Activated naive CD8-positive, alpha-beta T cell treated with anti-CD3 and anti-CD28 coated beads, Interleukin-2, amount 50 U/mL, for 24 hours (primary cell): ENCODE measurements at regions not wholly inside any gene's neighbourhood (a gene's known extent, or its start where the extent isn't known, plus 50 kb on each side); places are given as distances from the start of the nearest gene placed in this dataset.
"Not testable (repeated sequence)": the region's sequence is repeated elsewhere in the genome, so short reads cannot be mapped to it uniquely, and the experiment has no call there.

ENCODE experiments used
- ATAC-seq: fragments of 150-1000 bp; cut with Tn5 transposase; one replicate; pipeline ENCODE4 v1.10.0; 2021
- DNase-seq: peaks from one replicate; pipeline ENCODE4 v3.0.0; 2021
- H3K27ac Mint-ChIP-seq: one replicate; pipeline ENCODE4 v1.8.0; 2021; ENCODE audit warnings: mild to moderate bottlenecking, mixed read lengths
- H3K27me3 Mint-ChIP-seq: one replicate; pipeline ENCODE4 v1.8.0; 2021; ENCODE audit warnings: mixed read lengths
- H3K36me3 Mint-ChIP-seq: one replicate; pipeline ENCODE4 v1.8.0; 2021; ENCODE audit warnings: low read depth, mixed read lengths
- H3K4me1 Mint-ChIP-seq: one replicate; pipeline ENCODE4 v1.8.0; 2021; ENCODE audit warnings: mixed read lengths
- H3K4me3 Mint-ChIP-seq: one replicate; pipeline ENCODE4 v1.8.0; 2021; ENCODE audit warnings: mild to moderate bottlenecking, moderate library complexity, mixed read lengths
- H3K9me3 Mint-ChIP-seq: one replicate; pipeline ENCODE4 v1.8.0; 2021; ENCODE audit warnings: mixed read lengths

DNA sequence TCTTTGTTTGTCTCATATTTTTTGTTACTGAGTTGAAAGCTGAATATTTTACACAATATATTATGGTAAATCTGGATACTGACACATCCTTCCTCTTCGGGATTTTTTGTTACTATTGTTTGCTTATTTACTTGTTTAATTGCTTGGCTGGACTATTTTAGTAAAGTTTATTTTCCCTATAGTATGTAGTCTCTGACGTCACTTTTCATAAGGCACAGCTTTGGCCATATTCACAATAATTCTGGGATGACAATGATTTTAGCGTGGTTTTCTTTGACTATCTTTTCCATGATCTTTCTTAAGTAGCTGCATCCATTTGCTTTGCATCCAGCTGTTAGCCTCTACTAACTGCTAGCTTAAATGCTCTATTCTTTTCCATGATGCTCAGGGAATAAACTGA lies 552.4 kb downstream of the VGLL3 start:
- no peaks in the 10 kb centered on the region for H3K36me3 Mint-ChIP-seq
- H3K27ac Mint-ChIP-seq, result no peak overlapping the region
- no peak overlapping the region for H3K4me3 Mint-ChIP-seq
- no peak for DNase-seq
- H3K4me1 Mint-ChIP-seq, result no peaks in the 10 kb centered on the region
- H3K27me3 Mint-ChIP-seq, result no peaks in the 10 kb centered on the region
- no peaks in the 10 kb centered on the region for H3K9me3 Mint-ChIP-seq
- no peak for ATAC-seq

- no peak for ATAC-seq
- Mint-ChIP-seq H3K4me1 (no peaks in the 10 kb centered on the region), H3K27ac (no peak overlapping the region), H3K36me3 (no peaks in the 10 kb centered on the region), H3K9me3 (peaks cover 10% of the 10 kb centered on the region), H3K4me3 (no peak overlapping the region), H3K27me3 (no peaks in the 10 kb centered on the region)
- no peak for DNase-seq
These were observed 563.6 kb downstream of the VGLL3 start for GRCh38 chr3:86427343-86427742.

- ATAC-seq, result no peak
- H3K36me3 Mint-ChIP-seq, result no peaks in the 10 kb centered on the region
These were observed 569.8 kb downstream of the VGLL3 start for GRCh38 chr3:86420990-86421739.

GRCh38 chr3:86418861-86419260 lies 572.1 kb downstream of the VGLL3 start:
- Mint-ChIP-seq H3K9me3 (peaks cover 3% of the 10 kb centered on the region), H3K27me3 (no peaks in the 10 kb centered on the region), H3K4me3 (no peak overlapping the region), H3K4me1 (no peaks in the 10 kb centered on the region), H3K27ac (no peak overlapping the region), H3K36me3 (no peaks in the 10 kb centered on the region)
- ATAC-seq (no peak), DNase-seq (no peak)

More at GRCh38 chr3:86420990-86421739, 569.8 kb downstream of the VGLL3 start:
- peaks cover 10% of the 10 kb centered on the region for H3K9me3 Mint-ChIP-seq
- no peak for DNase-seq
- H3K4me1 Mint-ChIP-seq, result no peaks in the 10 kb centered on the region
- H3K27ac Mint-ChIP-seq, result no peak overlapping the region
- H3K4me3 Mint-ChIP-seq, result no peak overlapping the region
- no peaks in the 10 kb centered on the region for H3K27me3 Mint-ChIP-seq

GRCh38 chr3:86416334-86416733 lies 574.6 kb downstream of the VGLL3 start:
- Mint-ChIP-seq H3K9me3 (no peaks in the 10 kb centered on the region), H3K4me1 (no peaks in the 10 kb centered on the region), H3K36me3 (no peaks in the 10 kb centered on the region), H3K27ac (no peak overlapping the region), H3K4me3 (no peak overlapping the region), H3K27me3 (no peaks in the 10 kb centered on the region)
- ATAC-seq, result no peak
- DNase-seq, result no peak

DNA sequence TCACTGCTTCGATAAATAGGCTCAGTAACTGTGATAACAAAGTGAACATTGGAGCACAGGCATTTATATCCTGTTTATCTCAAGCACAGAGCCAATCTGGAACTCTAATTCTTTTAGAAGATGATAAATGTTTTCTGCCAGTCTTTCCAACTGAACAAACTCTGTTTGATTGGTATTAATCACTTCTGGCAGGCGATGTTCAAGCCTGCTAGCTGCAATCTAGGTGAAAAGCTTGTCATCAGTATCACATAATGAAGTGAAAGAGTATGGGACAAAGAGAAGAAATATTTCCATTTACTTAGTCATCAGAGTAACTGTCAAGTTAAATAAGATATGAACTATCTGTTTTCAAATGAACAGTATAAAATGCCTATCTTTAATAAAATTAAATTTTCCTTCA lies 577.3 kb downstream of the VGLL3 start:
- Mint-ChIP-seq H3K4me3 (no peak overlapping the region), H3K36me3 (no peaks in the 10 kb centered on the region), H3K27ac (no peak overlapping the region)

GRCh38 chr3:86410587-86410986 lies 580.4 kb downstream of the VGLL3 start:
- Mint-ChIP-seq H3K36me3 (no peaks in the 10 kb centered on the region), H3K9me3 (peaks cover 7% of the 10 kb centered on the region), H3K27ac (no peak overlapping the region), H3K4me3 (no peak overlapping the region), H3K27me3 (no peaks in the 10 kb centered on the region), H3K4me1 (no peaks in the 10 kb centered on the region)
- ATAC-seq, result no peak
- DNase-seq, result no peak

More for the DNA sequence above, 577.3 kb downstream of the VGLL3 start:
- H3K27me3 Mint-ChIP-seq, result no peaks in the 10 kb centered on the region
- ATAC-seq (no peak), DNase-seq (no peak)
- H3K4me1 Mint-ChIP-seq, result no peaks in the 10 kb centered on the region
- H3K9me3 Mint-ChIP-seq, result peaks cover 7% of the 10 kb centered on the region

- H3K4me1 Mint-ChIP-seq, ATAC-seq, H3K27me3 Mint-ChIP-seq, DNase-seq, H3K4me3 Mint-ChIP-seq, H3K27ac Mint-ChIP-seq, H3K36me3 Mint-ChIP-seq: not testable (repeated sequence)
- H3K9me3 Mint-ChIP-seq, result peaks cover 10% of the 10 kb centered on the region
These were observed 601.2 kb downstream of the VGLL3 start for GRCh38 chr3:86389759-86390158.

DNA sequence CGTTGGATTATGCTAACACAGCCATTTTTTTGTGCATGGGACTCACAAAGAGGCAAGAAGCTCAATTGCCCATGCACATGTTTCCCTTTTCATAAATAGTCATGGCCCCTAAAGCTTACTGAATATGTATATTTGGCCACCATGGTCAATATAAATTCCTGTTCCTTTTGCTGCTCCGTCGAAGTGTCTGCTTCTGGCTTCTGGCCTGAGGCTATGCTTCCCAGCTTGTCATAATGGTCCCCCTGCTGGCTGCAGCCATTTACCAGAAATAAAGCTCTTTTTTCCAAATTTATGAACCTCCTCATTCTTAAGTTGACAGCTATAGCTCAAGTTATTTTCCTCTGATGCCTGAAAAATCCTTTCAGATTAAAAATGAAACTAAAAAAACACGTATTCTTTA lies 602.1 kb downstream of the VGLL3 start:
- Mint-ChIP-seq H3K36me3 (no peaks in the 10 kb centered on the region), H3K4me1 (no peaks in the 10 kb centered on the region), H3K9me3 (peaks cover 11% of the 10 kb centered on the region), H3K27ac (no peak overlapping the region), H3K27me3 (no peaks in the 10 kb centered on the region), H3K4me3 (no peak overlapping the region)
- DNase-seq (no peak), ATAC-seq (no peak)

DNA sequence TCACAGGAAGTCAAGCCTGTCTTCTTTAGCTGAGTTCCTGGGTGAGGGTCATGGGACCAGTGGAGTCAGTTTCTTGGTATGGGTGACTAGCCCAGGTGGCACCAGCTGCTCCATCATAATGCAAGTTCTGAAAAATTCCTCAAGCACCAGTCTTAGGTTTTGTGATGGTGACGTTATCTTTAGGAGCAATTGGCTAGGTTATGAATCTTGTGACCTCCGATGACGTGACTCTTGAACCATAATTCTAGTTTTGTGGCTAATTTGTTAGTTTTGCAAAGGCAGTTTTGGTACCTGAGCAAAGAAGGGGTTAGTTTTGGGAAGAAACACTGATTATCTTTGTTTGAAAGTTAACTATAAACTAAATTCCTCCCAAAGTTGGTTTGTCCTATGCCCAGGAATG lies 608.4 kb downstream of the VGLL3 start:
- Mint-ChIP-seq H3K4me1 (no peaks in the 10 kb centered on the region), H3K4me3 (no peak overlapping the region), H3K27ac (no peak overlapping the region), H3K36me3 (no peaks in the 10 kb centered on the region), H3K27me3 (no peaks in the 10 kb centered on the region), H3K9me3 (peaks cover 12% of the 10 kb centered on the region)
- DNase-seq (no peak), ATAC-seq (no peak)

GRCh38 chr3:86381247-86381646 lies 609.7 kb downstream of the VGLL3 start:
- Mint-ChIP-seq H3K4me1 (no peaks in the 10 kb centered on the region), H3K4me3 (no peak overlapping the region), H3K36me3 (no peaks in the 10 kb centered on the region), H3K27ac (no peak overlapping the region), H3K9me3 (peaks cover 12% of the 10 kb centered on the region), H3K27me3 (no peaks in the 10 kb centered on the region)
- DNase-seq (no peak), ATAC-seq (no peak)

GRCh38 chr3:86379280-86379679 lies 611.7 kb downstream of the VGLL3 start:
- H3K4me3 Mint-ChIP-seq, result no peak overlapping the region
- H3K27ac Mint-ChIP-seq, result no peak overlapping the region
- no peaks in the 10 kb centered on the region for H3K36me3 Mint-ChIP-seq
- DNase-seq (no peak), ATAC-seq (no peak)
- no peaks in the 10 kb centered on the region for H3K27me3 Mint-ChIP-seq
- H3K4me1 Mint-ChIP-seq, result no peaks in the 10 kb centered on the region
- H3K9me3 Mint-ChIP-seq, result peaks cover 12% of the 10 kb centered on the region

GRCh38 chr3:86378829-86379228 lies 612.1 kb downstream of the VGLL3 start:
- DNase-seq (no peak), ATAC-seq (no peak)
- no peaks in the 10 kb centered on the region for H3K27me3 Mint-ChIP-seq
- no peaks in the 10 kb centered on the region for H3K4me1 Mint-ChIP-seq
- H3K27ac Mint-ChIP-seq, result no peak overlapping the region
- H3K36me3 Mint-ChIP-seq, result no peaks in the 10 kb centered on the region
- peaks cover 11% of the 10 kb centered on the region for H3K9me3 Mint-ChIP-seq
- no peak overlapping the region for H3K4me3 Mint-ChIP-seq

DNA sequence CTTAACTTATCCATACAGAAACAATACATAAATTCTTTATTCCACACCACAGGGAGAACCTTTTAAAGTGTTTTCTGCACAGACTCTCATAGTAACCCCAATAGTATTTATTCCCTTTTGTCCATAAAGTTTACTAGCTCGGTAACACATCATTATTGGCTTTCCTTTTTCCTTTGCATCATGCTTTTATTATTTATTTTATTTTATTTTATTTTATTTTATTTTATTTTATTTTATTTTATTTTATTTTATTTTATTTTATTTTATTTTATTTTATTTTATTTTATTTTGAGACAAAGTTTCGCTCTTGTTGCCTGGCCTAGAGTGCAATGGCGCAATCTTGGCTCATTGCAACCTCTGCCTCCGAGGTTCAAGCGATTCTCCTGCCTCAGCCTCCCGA lies 655.4 kb downstream of the VGLL3 start:
- ATAC-seq, DNase-seq, H3K4me3 Mint-ChIP-seq, H3K4me1 Mint-ChIP-seq, H3K9me3 Mint-ChIP-seq, H3K27ac Mint-ChIP-seq, H3K27me3 Mint-ChIP-seq, H3K36me3 Mint-ChIP-seq: not testable (repeated sequence)

DNA sequence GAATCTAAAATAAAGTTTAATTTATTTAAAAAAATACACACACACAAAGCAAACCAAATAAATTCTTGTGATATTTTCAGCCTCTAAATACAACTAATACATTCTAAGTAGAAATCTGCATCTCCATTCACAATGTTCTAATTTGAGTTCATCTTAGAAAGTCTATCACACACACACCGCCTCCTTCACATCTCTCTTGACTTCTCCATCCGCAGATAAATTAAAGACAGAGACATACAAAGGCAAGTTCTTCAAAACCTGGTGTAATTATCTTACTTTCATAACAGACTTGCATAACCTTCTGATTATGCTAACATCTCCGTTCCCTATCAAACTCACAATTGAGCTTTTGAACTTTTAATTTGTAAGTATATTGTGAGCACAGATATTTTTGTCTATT lies 657.3 kb downstream of the VGLL3 start:
- no peaks in the 10 kb centered on the region for H3K4me1 Mint-ChIP-seq
- no peak overlapping the region for H3K27ac Mint-ChIP-seq
- H3K4me3 Mint-ChIP-seq, result no peak overlapping the region
- peaks cover 4% of the 10 kb centered on the region for H3K9me3 Mint-ChIP-seq
- H3K36me3 Mint-ChIP-seq, result no peaks in the 10 kb centered on the region
- no peak for DNase-seq
- no peak for ATAC-seq
- H3K27me3 Mint-ChIP-seq, result no peaks in the 10 kb centered on the region

DNA sequence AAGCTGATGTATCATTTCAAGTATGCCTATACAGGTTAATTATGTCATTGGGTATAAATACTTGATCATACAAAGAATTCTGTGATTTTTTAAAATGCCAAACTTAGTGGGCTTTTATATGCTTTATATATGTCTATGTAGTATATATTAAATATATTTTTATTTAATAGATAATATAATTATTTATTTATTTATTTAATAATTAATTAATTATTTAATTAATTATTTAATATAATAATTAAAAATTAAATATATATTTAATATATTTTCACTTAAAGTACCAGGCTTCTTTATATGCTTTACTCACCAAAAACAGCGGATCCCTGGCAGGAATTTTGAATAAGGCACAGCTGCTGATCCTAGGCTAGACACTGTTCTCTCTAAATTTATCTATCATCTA lies 687.0 kb downstream of the VGLL3 start:
- H3K27me3 Mint-ChIP-seq, result no peaks in the 10 kb centered on the region
- no peaks in the 10 kb centered on the region for H3K4me1 Mint-ChIP-seq
- no peak for DNase-seq
- no peak overlapping the region for H3K27ac Mint-ChIP-seq
- peaks cover 7% of the 10 kb centered on the region for H3K9me3 Mint-ChIP-seq
- no peaks in the 10 kb centered on the region for H3K36me3 Mint-ChIP-seq
- no peak for ATAC-seq
- H3K4me3 Mint-ChIP-seq, result no peak overlapping the region
